Esophagus squamous epithelium (tissue), 4 donors: ENCODE measurements at regions not wholly inside any gene's neighbourhood (a gene's known extent, or its start where the extent isn't known, plus 50 kb on each side); places are given as distances from the start of the nearest gene placed in this dataset.

ENCODE experiments used
- CTCF ChIP-seq, 6 experiments: fragments of 450-650 bp in 4 of 6; fragments of 200-600 bp in 2 of 6; sonication (generic) in 2 of 6; IDR thresholded peaks; one replicate each; pipeline ENCODE4 v1.5.1; 2016 to 2019; ENCODE audit warnings: antibody characterized with exemption in 6 of 6, mild to moderate bottlenecking in 4 of 6, moderate library complexity in 4 of 6
- POLR2A ChIP-seq, 4 donors: fragments of 450-650 bp; IDR thresholded peaks; one replicate each; pipeline ENCODE4 v1.6.1; 2017; ENCODE audit warnings: antibody characterized with exemption in 4 of 4, mild to moderate bottlenecking in 4 of 4, moderate library complexity in 3 of 4

- TF ChIP-seq CTCF (IDR thresholded peaks at IDR 0.05): no peak
- TF ChIP-seq POLR2A (IDR thresholded peaks at IDR 0.05): no peak
Measured at GRCh38 chr6:22098601-22099031, 198.2 kb downstream of the PRL start.
